ENCODE measurements at regions not wholly inside any gene's neighbourhood (a gene's known extent, or its start where the extent isn't known, plus 50 kb on each side); places are given as distances from the start of the nearest gene placed in this dataset.

- Mint-ChIP-seq H3K9me3 (no peaks in the 10 kb centered on the region), H3K4me1 (ENCODE audit: low read depth) (no peaks in the 10 kb centered on the region), H3K27ac (no peak overlapping the region), H3K4me3 (no peak overlapping the region), H3K36me3 (ENCODE audit: low read depth) (no peaks in the 10 kb centered on the region), H3K27me3 (peaks cover 36% of the 10 kb centered on the region)
These were observed 152.9 kb downstream of the INSIG2 start for GRCh38 chr2:118241128-118241527.

GRCh38 chr2:118240276-118240675 lies 152.0 kb downstream of the INSIG2 start:
- Mint-ChIP-seq H3K9me3 (no peaks in the 10 kb centered on the region), H3K36me3 (ENCODE audit: low read depth) (no peaks in the 10 kb centered on the region), H3K4me3 (no peak overlapping the region), H3K27me3 (peaks cover 39% of the 10 kb centered on the region), H3K4me1 (ENCODE audit: low read depth) (no peaks in the 10 kb centered on the region), H3K27ac (no peak overlapping the region)

- no peaks in the 10 kb centered on the region for H3K4me1 Mint-ChIP-seq (ENCODE audit: low read depth)
- peaks cover 38% of the 10 kb centered on the region for H3K27me3 Mint-ChIP-seq
- H3K4me3 Mint-ChIP-seq: no peak overlapping the region
- no peaks in the 10 kb centered on the region for H3K9me3 Mint-ChIP-seq
- no peak overlapping the region for H3K27ac Mint-ChIP-seq
- H3K36me3 Mint-ChIP-seq (ENCODE audit: low read depth): no peaks in the 10 kb centered on the region
These were observed 151.0 kb downstream of the INSIG2 start for GRCh38 chr2:118239284-118239683.

GRCh38 chr2:118237451-118237850 lies 149.2 kb downstream of the INSIG2 start:
- H3K9me3 Mint-ChIP-seq: no peaks in the 10 kb centered on the region
- H3K36me3 Mint-ChIP-seq (ENCODE audit: low read depth): no peaks in the 10 kb centered on the region
- no peak overlapping the region for H3K4me3 Mint-ChIP-seq
- peaks cover 37% of the 10 kb centered on the region for H3K27me3 Mint-ChIP-seq
- no peaks in the 10 kb centered on the region for H3K4me1 Mint-ChIP-seq (ENCODE audit: low read depth)
- H3K27ac Mint-ChIP-seq: no peak overlapping the region

- H3K4me1 Mint-ChIP-seq (ENCODE audit: low read depth): no peaks in the 10 kb centered on the region
- H3K27me3 Mint-ChIP-seq: peaks cover 38% of the 10 kb centered on the region
- no peak overlapping the region for H3K27ac Mint-ChIP-seq
- H3K36me3 Mint-ChIP-seq (ENCODE audit: low read depth): no peaks in the 10 kb centered on the region
- no peaks in the 10 kb centered on the region for H3K9me3 Mint-ChIP-seq
- no peak overlapping the region for H3K4me3 Mint-ChIP-seq
These were observed 144.5 kb downstream of the INSIG2 start for GRCh38 chr2:118232796-118233195.

- peaks cover 37% of the 10 kb centered on the region for H3K27me3 Mint-ChIP-seq
- H3K4me3 Mint-ChIP-seq: no peak overlapping the region
- no peak overlapping the region for H3K27ac Mint-ChIP-seq
These were observed 144.1 kb downstream of the INSIG2 start for GRCh38 chr2:118232391-118232790.

GRCh38 chr2:118231759-118232158 lies 143.5 kb downstream of the INSIG2 start:
- H3K4me3 Mint-ChIP-seq: no peak overlapping the region
- H3K27ac Mint-ChIP-seq: no peak overlapping the region
- H3K4me1 Mint-ChIP-seq (ENCODE audit: low read depth): no peaks in the 10 kb centered on the region
- no peaks in the 10 kb centered on the region for H3K36me3 Mint-ChIP-seq (ENCODE audit: low read depth)
- H3K27me3 Mint-ChIP-seq: peaks cover 35% of the 10 kb centered on the region
- no peaks in the 10 kb centered on the region for H3K9me3 Mint-ChIP-seq

More at GRCh38 chr2:118232391-118232790, 144.1 kb downstream of the INSIG2 start:
- Mint-ChIP-seq H3K36me3 (ENCODE audit: low read depth) (no peaks in the 10 kb centered on the region), H3K9me3 (no peaks in the 10 kb centered on the region), H3K4me1 (ENCODE audit: low read depth) (no peaks in the 10 kb centered on the region)

GRCh38 chr2:118227698-118228508 lies 139.6 kb downstream of the INSIG2 start:
- H3K4me3 Mint-ChIP-seq: no peak overlapping the region
- peaks cover 56% of the 10 kb centered on the region for H3K27me3 Mint-ChIP-seq
- no peak overlapping the region for H3K27ac Mint-ChIP-seq
- no peaks in the 10 kb centered on the region for H3K9me3 Mint-ChIP-seq
- peaks cover 17% of the 10 kb centered on the region for H3K4me1 Mint-ChIP-seq (ENCODE audit: low read depth)
- H3K36me3 Mint-ChIP-seq (ENCODE audit: low read depth): no peaks in the 10 kb centered on the region

- Mint-ChIP-seq H3K4me3 (no peak overlapping the region), H3K27me3 (peaks cover 70% of the 10 kb centered on the region), H3K9me3 (no peaks in the 10 kb centered on the region), H3K27ac (no peak overlapping the region), H3K4me1 (ENCODE audit: low read depth) (peaks cover 21% of the 10 kb centered on the region), H3K36me3 (ENCODE audit: low read depth) (no peaks in the 10 kb centered on the region)
These were observed 137.4 kb downstream of the INSIG2 start for GRCh38 chr2:118225666-118226065.

- Mint-ChIP-seq H3K4me3 (peak overlapping the region; percentile 67), H3K4me1 (ENCODE audit: low read depth) (peaks cover 21% of the 10 kb centered on the region), H3K36me3 (ENCODE audit: low read depth) (no peaks in the 10 kb centered on the region), H3K27ac (no peak overlapping the region), H3K27me3 (peaks cover 74% of the 10 kb centered on the region), H3K9me3 (no peaks in the 10 kb centered on the region)
These were observed 136.6 kb downstream of the INSIG2 start for GRCh38 chr2:118224895-118225311.

- H3K27ac Mint-ChIP-seq: peak overlapping the region; percentile 53
- peaks cover 79% of the 10 kb centered on the region for H3K27me3 Mint-ChIP-seq
- H3K4me1 Mint-ChIP-seq (ENCODE audit: low read depth): peaks cover 21% of the 10 kb centered on the region
- H3K36me3 Mint-ChIP-seq (ENCODE audit: low read depth): no peaks in the 10 kb centered on the region
- H3K9me3 Mint-ChIP-seq: no peaks in the 10 kb centered on the region
- peak overlapping the region; percentile 84 for H3K4me3 Mint-ChIP-seq
These were observed 136.0 kb downstream of the INSIG2 start for GRCh38 chr2:118223992-118224894.

GRCh38 chr2:118223511-118223991 lies 135.3 kb downstream of the INSIG2 start:
- Mint-ChIP-seq H3K36me3 (ENCODE audit: low read depth) (no peaks in the 10 kb centered on the region), H3K4me3 (peak overlapping the region; percentile 84), H3K27me3 (peaks cover 80% of the 10 kb centered on the region), H3K4me1 (ENCODE audit: low read depth) (peaks cover 21% of the 10 kb centered on the region), H3K27ac (peak overlapping the region; percentile 53), H3K9me3 (no peaks in the 10 kb centered on the region)

- H3K4me3 Mint-ChIP-seq: peak overlapping the region; percentile 84
These were observed 134.6 kb downstream of the INSIG2 start for GRCh38 chr2:118222672-118223421.

GRCh38 chr2:118222273-118222594 lies 134.0 kb downstream of the INSIG2 start:
- Mint-ChIP-seq H3K4me1 (ENCODE audit: low read depth) (peaks cover 21% of the 10 kb centered on the region), H3K4me3 (no peak overlapping the region), H3K36me3 (ENCODE audit: low read depth) (no peaks in the 10 kb centered on the region), H3K27me3 (peaks cover 75% of the 10 kb centered on the region), H3K9me3 (no peaks in the 10 kb centered on the region), H3K27ac (no peak overlapping the region)

More at GRCh38 chr2:118222672-118223421, 134.6 kb downstream of the INSIG2 start:
- Mint-ChIP-seq H3K27me3 (peaks cover 75% of the 10 kb centered on the region), H3K4me1 (ENCODE audit: low read depth) (peaks cover 21% of the 10 kb centered on the region), H3K9me3 (no peaks in the 10 kb centered on the region), H3K27ac (no peak overlapping the region), H3K36me3 (ENCODE audit: low read depth) (no peaks in the 10 kb centered on the region)
